HEK293 (cell line): ENCODE measurements at regions not wholly inside any gene's neighbourhood (a gene's known extent, or its start where the extent isn't known, plus 50 kb on each side); places are given as distances from the start of the nearest gene placed in this dataset.

ENCODE experiments used
- CTCF ChIA-PET: fragments of 350-600 bp; formaldehyde crosslinking; extraction: SDS; loops from one replicate; lab custom pipeline; 2021; ENCODE audit warnings: antibody characterized with exemption; lab: Yijun Ruan, JAX
- POLR2A ChIA-PET: fragments of 300-600 bp; formaldehyde crosslinking; extraction: SDS; loops from one replicate; lab custom pipeline; 2020; ENCODE audit warnings: antibody characterized with exemption, inconsistent platforms; lab: Yijun Ruan, JAX
- H3K27ac ChIP-seq: fragments of 200-500 bp; sonication (Bioruptor generic); 2 replicates; pipeline ENCODE4 v1.5.1; 2014; ENCODE audit warnings: low read depth, low read length, control low read depth, inconsistent platforms; ENCODE audit errors: extremely low read depth
- H3K36me3 ChIP-seq, 2 experiments: fragments of 200-500 bp in 1 of 2; sonication (Bioruptor generic) in 1 of 2; 1 replicate in 1 of 2; 2 replicates in 1 of 2; pipeline ENCODE4 v1.5.1; 2014 to 2017; ENCODE audit warnings: inconsistent platforms in 2 of 2, low read length in 2 of 2; ENCODE audit not compliant: control insufficient read depth in 2 of 2, insufficient read depth in 1 of 2
- H3K4me1 ChIP-seq: fragments of 200-500 bp; sonication (Bioruptor generic); 2 replicates; pipeline ENCODE4 v1.5.1; 2014; ENCODE audit warnings: mild to moderate bottlenecking, low read length, inconsistent platforms; ENCODE audit not compliant: control insufficient read depth, insufficient read depth
- H3K4me3 ChIP-seq: 2 replicates; pipeline ENCODE4 v1.5.1; 2011; ENCODE audit warnings: low read depth, mild to moderate bottlenecking, control low read depth, low read length, moderate library complexity
- H3K9me3 ChIP-seq: fragments of 200-500 bp; sonication (Bioruptor generic); 2 replicates; pipeline ENCODE4 v1.5.1; 2014; ENCODE audit warnings: low read depth, low read length, inconsistent platforms; ENCODE audit not compliant: control insufficient read depth, insufficient read depth
- KLF16 ChIP-seq: fragments of 450-650 bp; formaldehyde crosslinking; IDR thresholded peaks from 2 replicates; pipeline ENCODE4 v1.5.1; 2017; ENCODE audit warnings: missing biosample characterization, missing genetic modification characterization
- KLF9 ChIP-seq: fragments of 450-650 bp; formaldehyde crosslinking; IDR thresholded peaks from 2 replicates; pipeline ENCODE4 v1.5.1; 2016; ENCODE audit warnings: missing biosample characterization, missing genetic modification characterization, low read depth
- MEIS1 ChIP-seq: sonication (generic); formaldehyde crosslinking; IDR thresholded peaks from 2 replicates; pipeline ENCODE4 v1.8.1; 2022; ENCODE audit warnings: missing genetic modification reagents, mild to moderate bottlenecking, borderline replicate concordance
- MYNN ChIP-seq: fragments of 450-650 bp; formaldehyde crosslinking; IDR thresholded peaks from 2 replicates; pipeline ENCODE4 v1.5.1; 2016; ENCODE audit warnings: missing biosample characterization, missing genetic modification characterization, borderline replicate concordance
- REPIN1 ChIP-seq: fragments of 450-650 bp; formaldehyde crosslinking; IDR thresholded peaks from 2 replicates; pipeline ENCODE4 v1.5.1; 2017; ENCODE audit warnings: missing biosample characterization, missing genetic modification characterization, low read depth
- SCRT1 ChIP-seq: fragments of 450-650 bp; formaldehyde crosslinking; IDR thresholded peaks from 2 replicates; pipeline ENCODE4 v1.5.1; 2016; ENCODE audit warnings: missing biosample characterization, missing genetic modification characterization, borderline replicate concordance
- ZBTB44 ChIP-seq: fragments of 450-650 bp; IDR thresholded peaks from 2 replicates; pipeline ENCODE4 v1.5.1; 2018; ENCODE audit warnings: missing biosample characterization, mild to moderate bottlenecking, missing genetic modification characterization
- ZNF274 ChIP-seq, 2 experiments: fragments of 200-500 bp in 1 of 2; fragments of 450-650 bp in 1 of 2; sonication (Bioruptor generic) in 1 of 2; formaldehyde crosslinking in 1 of 2; IDR thresholded peaks; 2 replicates each; pipeline versions ENCODE4 v1.5.1 to v1.6.1; 2014 to 2016; ENCODE audit warnings: borderline replicate concordance in 1 of 2, inconsistent platforms in 1 of 2, low read length in 1 of 2, missing biosample characterization in 1 of 2, missing genetic modification characterization in 1 of 2
- ZNF292 ChIP-seq: fragments of 450-650 bp; formaldehyde crosslinking; IDR thresholded peaks from 2 replicates; pipeline ENCODE4 v1.5.1; 2016; ENCODE audit warnings: low read depth, missing biosample characterization, missing genetic modification characterization, borderline replicate concordance
- ZNF311 ChIP-seq: fragments of 450-650 bp; formaldehyde crosslinking; IDR thresholded peaks from 2 replicates; pipeline ENCODE4 v1.5.1; 2017; ENCODE audit warnings: missing biosample characterization, missing genetic modification characterization, borderline replicate concordance
- ZNF350 ChIP-seq: fragments of 450-650 bp; formaldehyde crosslinking; IDR thresholded peaks from 2 replicates; pipeline ENCODE4 v1.5.0; 2017; ENCODE audit warnings: missing biosample characterization, mild to moderate bottlenecking, missing genetic modification characterization
- ZNF473 ChIP-seq: fragments of 450-650 bp; formaldehyde crosslinking; IDR thresholded peaks from 2 replicates; pipeline ENCODE4 v1.5.1; 2017; ENCODE audit warnings: missing biosample characterization, missing genetic modification characterization
- ZNF747 ChIP-seq: fragments of 450-650 bp; formaldehyde crosslinking; IDR thresholded peaks from 2 replicates; pipeline ENCODE4 v1.5.1; 2016; ENCODE audit warnings: missing biosample characterization, missing genetic modification characterization
- ZNF776 ChIP-seq: fragments of 450-650 bp; formaldehyde crosslinking; IDR thresholded peaks from 2 replicates; pipeline ENCODE4 v1.5.0; 2017; ENCODE audit warnings: missing biosample characterization, missing genetic modification characterization, borderline replicate concordance
- ZSCAN4 ChIP-seq: fragments of 450-650 bp; formaldehyde crosslinking; IDR thresholded peaks from 2 replicates; pipeline ENCODE4 v1.5.1; 2017; ENCODE audit warnings: missing biosample characterization, missing genetic modification characterization
- TF ChIP-seq, protein P1 (sequence below): fragments of 450-650 bp; formaldehyde crosslinking; IDR thresholded peaks from 2 replicates; pipeline ENCODE4 v1.5.0; 2017; ENCODE audit warnings: missing biosample characterization, missing genetic modification characterization, borderline replicate concordance
- TF ChIP-seq, protein P2 (sequence below): fragments of 450-650 bp; formaldehyde crosslinking; IDR thresholded peaks from 2 replicates; pipeline ENCODE4 v1.5.1; 2017; ENCODE audit warnings: missing biosample characterization, missing genetic modification characterization

- no peak for TF ChIP-seq ZSCAN4
- TF ChIP-seq ZNF776 (tag by site-specific recombination): no peak
- TF ChIP-seq, protein P1, sequence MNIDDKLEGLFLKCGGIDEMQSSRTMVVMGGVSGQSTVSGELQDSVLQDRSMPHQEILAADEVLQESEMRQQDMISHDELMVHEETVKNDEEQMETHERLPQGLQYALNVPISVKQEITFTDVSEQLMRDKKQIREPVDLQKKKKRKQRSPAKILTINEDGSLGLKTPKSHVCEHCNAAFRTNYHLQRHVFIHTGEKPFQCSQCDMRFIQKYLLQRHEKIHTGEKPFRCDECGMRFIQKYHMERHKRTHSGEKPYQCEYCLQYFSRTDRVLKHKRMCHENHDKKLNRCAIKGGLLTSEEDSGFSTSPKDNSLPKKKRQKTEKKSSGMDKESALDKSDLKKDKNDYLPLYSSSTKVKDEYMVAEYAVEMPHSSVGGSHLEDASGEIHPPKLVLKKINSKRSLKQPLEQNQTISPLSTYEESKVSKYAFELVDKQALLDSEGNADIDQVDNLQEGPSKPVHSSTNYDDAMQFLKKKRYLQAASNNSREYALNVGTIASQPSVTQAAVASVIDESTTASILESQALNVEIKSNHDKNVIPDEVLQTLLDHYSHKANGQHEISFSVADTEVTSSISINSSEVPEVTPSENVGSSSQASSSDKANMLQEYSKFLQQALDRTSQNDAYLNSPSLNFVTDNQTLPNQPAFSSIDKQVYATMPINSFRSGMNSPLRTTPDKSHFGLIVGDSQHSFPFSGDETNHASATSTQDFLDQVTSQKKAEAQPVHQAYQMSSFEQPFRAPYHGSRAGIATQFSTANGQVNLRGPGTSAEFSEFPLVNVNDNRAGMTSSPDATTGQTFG (tag by site-specific recombination): no peak
- TF ChIP-seq ZNF292 (tag by site-specific recombination): no peak
- no peak for TF ChIP-seq SCRT1 (tag by site-specific recombination)
- no peak for TF ChIP-seq KLF9 (tag by site-specific recombination)
- TF ChIP-seq ZNF473 (tag by site-specific recombination): no peak
- no peak for TF ChIP-seq MEIS1 (CRISPR knock-in tag)
- TF ChIP-seq MYNN (tag by site-specific recombination): no peak
- TF ChIP-seq, protein P2, sequence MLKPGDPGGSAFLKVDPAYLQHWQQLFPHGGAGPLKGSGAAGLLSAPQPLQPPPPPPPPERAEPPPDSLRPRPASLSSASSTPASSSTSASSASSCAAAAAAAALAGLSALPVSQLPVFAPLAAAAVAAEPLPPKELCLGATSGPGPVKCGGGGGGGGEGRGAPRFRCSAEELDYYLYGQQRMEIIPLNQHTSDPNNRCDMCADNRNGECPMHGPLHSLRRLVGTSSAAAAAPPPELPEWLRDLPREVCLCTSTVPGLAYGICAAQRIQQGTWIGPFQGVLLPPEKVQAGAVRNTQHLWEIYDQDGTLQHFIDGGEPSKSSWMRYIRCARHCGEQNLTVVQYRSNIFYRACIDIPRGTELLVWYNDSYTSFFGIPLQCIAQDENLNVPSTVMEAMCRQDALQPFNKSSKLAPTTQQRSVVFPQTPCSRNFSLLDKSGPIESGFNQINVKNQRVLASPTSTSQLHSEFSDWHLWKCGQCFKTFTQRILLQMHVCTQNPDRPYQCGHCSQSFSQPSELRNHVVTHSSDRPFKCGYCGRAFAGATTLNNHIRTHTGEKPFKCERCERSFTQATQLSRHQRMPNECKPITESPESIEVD (tag by site-specific recombination): no peak
- no peak for TF ChIP-seq ZNF274 (IDR thresholded peaks at IDR 0.05; ENCODE audit: low read length)
- no peak for TF ChIP-seq ZNF274 (tag by site-specific recombination; IDR thresholded peaks at IDR 0.05; ENCODE audit: borderline replicate concordance)
- ChIA-PET POLR2A (no interaction called here), CTCF (no interaction called here)
- Histone ChIP-seq H3K27ac (no peak overlapping the region), H3K9me3 (no peaks in the 10 kb centered on the region), H3K4me1 (no peaks in the 10 kb centered on the region), H3K4me3 (no peak overlapping the region), H3K36me3 (no peaks in the 10 kb centered on the region)
Measured at GRCh38 chr11:26144291-26144690, 187.6 kb upstream of the ANO3 start.

DNA sequence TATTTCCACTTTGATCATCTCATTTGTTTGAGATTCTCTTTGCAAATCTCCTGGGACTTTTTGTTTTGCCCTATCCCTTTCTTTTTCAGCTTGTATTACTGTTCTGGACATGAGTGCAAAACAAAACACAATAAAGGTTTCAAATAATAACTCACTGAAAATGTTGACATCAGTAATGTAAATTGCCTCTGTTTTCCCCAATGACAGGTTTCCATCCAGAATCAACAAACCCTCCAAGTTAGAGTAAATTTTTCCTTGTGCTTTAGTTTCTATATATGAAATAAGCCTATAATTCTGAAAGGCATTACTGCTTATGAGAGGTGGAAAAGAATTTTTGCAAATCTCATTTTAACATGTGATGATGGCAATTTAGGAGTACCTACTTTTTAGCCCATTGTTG, 187.0 kb upstream of the ANO3 start:
- POLR2A ChIA-PET: no interaction called here
- CTCF ChIA-PET: no interaction called here

More for the DNA sequence above, 187.0 kb upstream of the ANO3 start:
- no peaks in the 10 kb centered on the region for H3K4me1 ChIP-seq
- no peak for TF ChIP-seq ZNF350 (tag by site-specific recombination)
- TF ChIP-seq ZBTB44: no peak
- TF ChIP-seq REPIN1: no peak
- no peak for TF ChIP-seq ZNF311 (tag by site-specific recombination)
- no peak for TF ChIP-seq ZNF747 (tag by site-specific recombination)
- no peak for TF ChIP-seq KLF16
- TF ChIP-seq, all 188 proteins: peak for 0
- no peaks in the 10 kb centered on the region for H3K9me3 ChIP-seq
- H3K4me3 ChIP-seq: no peak overlapping the region
- no peaks in the 10 kb centered on the region for H3K36me3 ChIP-seq
- H3K27ac ChIP-seq: no peak overlapping the region
